ENCODE measurements at regions not wholly inside any gene's neighbourhood (a gene's known extent, or its start where the extent isn't known, plus 50 kb on each side); places are given as distances from the start of the nearest gene placed in this dataset.

DNA sequence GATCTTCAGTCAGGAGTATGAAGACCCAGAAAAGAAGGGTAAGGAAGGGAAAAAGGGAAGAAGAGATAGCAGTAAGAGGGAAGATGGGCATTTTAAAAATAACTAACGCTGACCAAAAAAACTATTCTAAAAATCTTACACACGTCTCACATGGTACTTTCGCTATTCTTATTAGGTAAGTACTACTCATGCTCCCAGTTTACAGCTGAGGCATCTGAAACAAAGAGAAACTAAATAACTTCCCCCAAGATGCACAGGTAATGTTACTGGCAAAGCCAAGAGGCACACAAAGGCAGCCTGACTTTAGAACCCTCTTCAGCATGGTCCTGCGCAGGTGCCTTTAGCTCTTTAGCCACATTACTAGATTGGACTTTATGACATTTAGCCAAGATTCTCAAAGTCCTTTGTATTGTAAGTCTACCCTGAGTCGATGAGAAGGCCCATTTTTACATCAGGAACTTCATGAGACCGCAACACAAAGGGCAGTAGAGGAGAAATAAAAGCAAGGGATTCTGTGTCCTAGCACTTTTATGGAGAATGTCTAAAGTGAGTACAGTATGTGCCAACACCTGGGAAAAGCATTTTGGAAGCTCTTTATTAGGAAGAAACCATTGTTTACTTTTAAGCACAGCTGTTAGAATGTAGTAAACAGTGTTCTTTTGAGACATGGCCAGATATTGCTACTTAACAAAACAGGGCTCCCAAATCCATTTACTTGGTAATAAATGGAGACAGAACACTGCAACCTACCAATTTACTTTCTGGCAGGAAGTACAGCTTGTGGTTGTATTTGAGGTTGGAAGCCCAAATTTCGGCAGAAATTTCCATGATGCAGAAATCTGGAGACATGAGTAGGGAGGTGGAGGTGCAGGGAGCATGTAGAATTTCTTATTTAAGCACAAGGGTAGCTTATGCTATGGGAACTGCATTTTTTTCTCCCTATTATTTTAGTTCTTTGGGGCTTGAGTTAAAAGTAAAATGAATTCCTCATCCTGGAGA lies 250.7 kb downstream of the KCTD12 start:
- DNase-seq (ENCODE audit: low read depth, low spot score) (no peak), ATAC-seq (no peak)
- no peaks in the 10 kb centered on the region for H3K9me3 ChIP-seq (ENCODE audit: control insufficient read depth, insufficient read depth, low read depth, low read length)
- BruUV-seq (replicated peaks), result no TSS peak
- intact Hi-C loops (cut with micrococcal nuclease; ENCODE audit: unreplicated experiment), result no loop called here
- no peak overlapping the region for H3K4me3 ChIP-seq (ENCODE audit: low read depth in 2 of 2, low read length in 2 of 2)
- no peaks in the 10 kb centered on the region for H3K4me1 ChIP-seq (ENCODE audit: control insufficient read depth, insufficient read depth, low read length)
- no peak overlapping the region for H3K27ac ChIP-seq (ENCODE audit: low read length)
- H3K27me3 ChIP-seq (ENCODE audit: control insufficient read depth, insufficient read depth, low read length), result no peaks in the 10 kb centered on the region
- no peaks in the 10 kb centered on the region for H3K36me3 ChIP-seq (ENCODE audit: control insufficient read depth, insufficient read depth, low read length)
- ChIA-PET POLR2A (no interaction called here), CTCF (interaction anchor here (0.5 kb wide), 1 partner anchor 843 kb away, joined by 9 read pairs; no protein-coding TSS in a partner anchor)
- TF ChIP-seq POLR2AphosphoS5 (IDR thresholded peaks at IDR 0.05; ENCODE audit: low read depth, low read length) (no peak), REST (IDR thresholded peaks at IDR 0.05; ENCODE audit: insufficient read depth in 1 of 2, low read depth in 2 of 2, low read length in 1 of 2) (no peak), TCF7L2 (IDR thresholded peaks at IDR 0.05; ENCODE audit: low read depth, low read length) (no peak), CTCF (IDR thresholded peaks at IDR 0.05) (no peak), SIN3A (IDR thresholded peaks at IDR 0.05; ENCODE audit: borderline replicate concordance, insufficient read depth, low read depth, low read length) (no peak)
- in situ Hi-C loops (cut with HindIII; ENCODE audit: low pct_unique_long_range_greater_than_20kb, low sequenced_read_pairs), result no loop called here

GRCh38 chr13:76634431-76635191 lies 251.6 kb downstream of the KCTD12 start:
- TF ChIP-seq TCF7L2 (IDR thresholded peaks at IDR 0.05; ENCODE audit: low read depth, low read length) (no peak), CTCF (IDR thresholded peaks at IDR 0.05) (no peak), REST (IDR thresholded peaks at IDR 0.05; ENCODE audit: insufficient read depth in 1 of 2, low read depth in 2 of 2, low read length in 1 of 2) (no peak), SIN3A (IDR thresholded peaks at IDR 0.05; ENCODE audit: borderline replicate concordance, insufficient read depth, low read depth, low read length) (no peak)
- no TSS peak for BruUV-seq (replicated peaks)
- H3K4me3 ChIP-seq (ENCODE audit: low read depth in 2 of 2, low read length in 2 of 2), result no peak overlapping the region
- in situ Hi-C loops (cut with HindIII; ENCODE audit: low pct_unique_long_range_greater_than_20kb, low sequenced_read_pairs), result no loop called here
- H3K9me3 ChIP-seq (ENCODE audit: control insufficient read depth, insufficient read depth, low read depth, low read length), result no peaks in the 10 kb centered on the region
- ChIA-PET CTCF (no interaction called here), POLR2A (no interaction called here)
- intact Hi-C loops (cut with micrococcal nuclease; ENCODE audit: unreplicated experiment), result no loop called here
- ATAC-seq (no peak), DNase-seq (ENCODE audit: low read depth, low spot score) (no peak)
- no peaks in the 10 kb centered on the region for H3K27me3 ChIP-seq (ENCODE audit: control insufficient read depth, insufficient read depth, low read length)
- no peak overlapping the region for H3K27ac ChIP-seq (ENCODE audit: low read length)
- no peaks in the 10 kb centered on the region for H3K36me3 ChIP-seq (ENCODE audit: control insufficient read depth, insufficient read depth, low read length)
- H3K4me1 ChIP-seq (ENCODE audit: control insufficient read depth, insufficient read depth, low read length), result no peaks in the 10 kb centered on the region

Data from Panc1 (cell line).